DND-41 (cell line): ENCODE measurements at regions not wholly inside any gene's neighbourhood (a gene's known extent, or its start where the extent isn't known, plus 50 kb on each side); places are given as distances from the start of the nearest gene placed in this dataset.

ENCODE experiments used
- ATAC-seq: fragments of 200-7000 bp; cut with Tn5 transposase; 3 replicates; pipeline ENCODE4 v1.9.1; 2021; ENCODE audit warnings: low read depth; ENCODE audit not compliant: insufficient read depth
- DNase-seq: peaks from one replicate; pipeline ENCODE4 v3.0.0-alpha.2; 2020
- H2AFZ ChIP-seq: 2 replicates; pipeline ENCODE4 v1.6.0; 2012; ENCODE audit warnings: low read depth, low read length
- H3K27ac ChIP-seq: 2 replicates; pipeline ENCODE4 v1.5.1; 2012; ENCODE audit warnings: low read length, inconsistent platforms
- H3K27me3 ChIP-seq: fragments of 200-600 bp; sonication (generic); 2 replicates; pipeline ENCODE4 v1.6.0; 2012; ENCODE audit warnings: low read length, mild to moderate bottlenecking, inconsistent platforms; ENCODE audit not compliant: insufficient read depth, poor library complexity
- H3K36me3 ChIP-seq: 2 replicates; pipeline ENCODE4 v1.5.1; 2012; ENCODE audit warnings: low read length, inconsistent platforms; ENCODE audit not compliant: insufficient read depth
- H3K4me1 ChIP-seq: 2 replicates; pipeline ENCODE4 v1.5.1; 2012; ENCODE audit warnings: mild to moderate bottlenecking, low read length; ENCODE audit not compliant: insufficient read depth
- H3K4me2 ChIP-seq: 2 replicates; pipeline ENCODE4 v1.6.0; 2012; ENCODE audit warnings: mild to moderate bottlenecking, moderate library complexity, low read length, inconsistent platforms; ENCODE audit not compliant: insufficient read depth
- H3K4me3 ChIP-seq, 2 experiments: fragments of 200-600 bp in 1 of 2; shearing (Covaris generic) in 1 of 2; 2 replicates each; pipeline ENCODE4 v1.5.1; 2012 to 2016; ENCODE audit warnings: inconsistent platforms in 2 of 2, low read length in 2 of 2, mild to moderate bottlenecking in 2 of 2, low read depth in 1 of 2, moderate library complexity in 1 of 2
- H3K79me2 ChIP-seq: 2 replicates; pipeline ENCODE4 v1.6.0; 2012; ENCODE audit warnings: low read length, inconsistent platforms; ENCODE audit not compliant: insufficient read depth
- H3K9ac ChIP-seq: 2 replicates; pipeline ENCODE4 v1.6.0; 2012; ENCODE audit warnings: low read depth, mild to moderate bottlenecking, inconsistent platforms, low read length, moderate library complexity
- H3K9me3 ChIP-seq: 2 replicates; pipeline ENCODE4 v1.5.1; 2012; ENCODE audit warnings: low read length, moderate library complexity, mild to moderate bottlenecking, inconsistent platforms; ENCODE audit not compliant: insufficient read depth, severe bottlenecking
- H4K20me1 ChIP-seq: 2 replicates; pipeline ENCODE4 v1.6.0; 2012; ENCODE audit warnings: low read length; ENCODE audit not compliant: insufficient read depth
- CTCF ChIP-seq: IDR thresholded peaks from 2 replicates; pipeline ENCODE4 v1.5.1; 2012; ENCODE audit warnings: borderline replicate concordance, low read length, moderate library complexity, mild to moderate bottlenecking; ENCODE audit not compliant: poor library complexity, severe bottlenecking; ENCODE audit errors: extremely low read depth
- EZH2 ChIP-seq: IDR thresholded peaks from 3 replicates; pipeline ENCODE4 v1.6.1; 2012; ENCODE audit warnings: borderline replicate concordance, low read depth, mild to moderate bottlenecking, moderate library complexity, low read length, inconsistent platforms; ENCODE audit not compliant: severe bottlenecking

GRCh38 chr9:119905724-119906123, 536.5 kb upstream of the BRINP1 start:
- no peaks in the 10 kb centered on the region for H3K79me2 ChIP-seq
- no peak overlapping the region for H3K4me2 ChIP-seq
- no peak overlapping the region for H3K27ac ChIP-seq
- no peak overlapping the region for H2AFZ ChIP-seq
- no peak overlapping the region for H3K4me3 ChIP-seq
- ATAC-seq (no peak), DNase-seq (no peak)
- no peak overlapping the region for H3K9ac ChIP-seq
- H3K27me3 ChIP-seq, result no peaks in the 10 kb centered on the region
- no peaks in the 10 kb centered on the region for H3K9me3 ChIP-seq
- H4K20me1 ChIP-seq, result no peaks in the 10 kb centered on the region
- no peak for TF ChIP-seq CTCF
- no peak for TF ChIP-seq EZH2
- no peaks in the 10 kb centered on the region for H3K4me1 ChIP-seq
- no peaks in the 10 kb centered on the region for H3K36me3 ChIP-seq

- Histone ChIP-seq H3K9me3 (no peaks in the 10 kb centered on the region), H3K4me1 (no peaks in the 10 kb centered on the region), H2AFZ (no peak overlapping the region), H3K27ac (no peak overlapping the region), H3K4me3 (no peak overlapping the region), H4K20me1 (no peaks in the 10 kb centered on the region), H3K9ac (no peak overlapping the region), H3K27me3 (no peaks in the 10 kb centered on the region), H3K79me2 (no peaks in the 10 kb centered on the region), H3K36me3 (no peaks in the 10 kb centered on the region), H3K4me2 (no peak overlapping the region)
- DNase-seq, result no peak
- TF ChIP-seq CTCF (no peak), EZH2 (no peak)
- no peak for ATAC-seq
Measured at GRCh38 chr9:119903851-119904250, 534.6 kb upstream of the BRINP1 start.

- no peak overlapping the region for H3K9ac ChIP-seq
- TF ChIP-seq EZH2 (no peak), CTCF (no peak)
- no peak overlapping the region for H3K4me2 ChIP-seq
- H3K4me3 ChIP-seq, result no peak overlapping the region
- no peak for ATAC-seq
- H3K27ac ChIP-seq, result no peak overlapping the region
- no peaks in the 10 kb centered on the region for H3K79me2 ChIP-seq
- DNase-seq, result no peak
- H2AFZ ChIP-seq, result no peak overlapping the region
- H3K27me3 ChIP-seq, result no peaks in the 10 kb centered on the region
- H3K36me3 ChIP-seq, result no peaks in the 10 kb centered on the region
- H4K20me1 ChIP-seq, result no peaks in the 10 kb centered on the region
- H3K4me1 ChIP-seq, result no peaks in the 10 kb centered on the region
- H3K9me3 ChIP-seq, result no peaks in the 10 kb centered on the region
Measured at GRCh38 chr9:119902611-119903010, 533.4 kb upstream of the BRINP1 start.

- Histone ChIP-seq H2AFZ (no peak overlapping the region), H3K36me3 (no peaks in the 10 kb centered on the region), H3K9ac (no peak overlapping the region), H3K9me3 (no peaks in the 10 kb centered on the region), H3K4me3 (no peak overlapping the region), H4K20me1 (no peaks in the 10 kb centered on the region), H3K4me1 (no peaks in the 10 kb centered on the region), H3K4me2 (no peak overlapping the region), H3K27me3 (no peaks in the 10 kb centered on the region), H3K79me2 (no peaks in the 10 kb centered on the region), H3K27ac (no peak overlapping the region)
- DNase-seq (no peak), ATAC-seq (no peak)
- TF ChIP-seq EZH2 (no peak), CTCF (no peak)
Measured at GRCh38 chr9:119898316-119898715, 529.1 kb upstream of the BRINP1 start.
